ENCODE measurements at regions not wholly inside any gene's neighbourhood (a gene's known extent, or its start where the extent isn't known, plus 50 kb on each side); places are given as distances from the start of the nearest gene placed in this dataset.

DNA sequence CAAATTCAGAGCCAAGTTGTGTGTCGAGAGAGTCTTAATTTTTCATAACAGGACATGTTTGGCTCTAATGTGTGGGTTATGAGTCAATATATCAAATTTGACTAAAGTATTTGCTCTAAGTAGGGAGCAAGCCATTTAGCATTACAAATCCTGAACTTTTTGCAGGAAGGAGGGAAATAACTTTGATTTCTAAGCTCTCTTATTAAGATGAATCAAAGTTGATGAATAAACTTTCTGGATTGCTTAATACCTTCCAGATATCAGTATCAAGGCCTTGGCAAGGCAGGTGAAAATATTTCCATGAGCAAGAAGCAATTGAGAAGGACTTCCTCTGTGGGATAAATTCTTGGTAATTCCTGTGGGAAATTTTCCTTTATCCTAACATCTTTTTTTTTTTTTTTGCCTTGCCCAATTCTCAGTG, 258.8 kb downstream of the AHR start (continued):
- TF ChIP-seq, protein P1, sequence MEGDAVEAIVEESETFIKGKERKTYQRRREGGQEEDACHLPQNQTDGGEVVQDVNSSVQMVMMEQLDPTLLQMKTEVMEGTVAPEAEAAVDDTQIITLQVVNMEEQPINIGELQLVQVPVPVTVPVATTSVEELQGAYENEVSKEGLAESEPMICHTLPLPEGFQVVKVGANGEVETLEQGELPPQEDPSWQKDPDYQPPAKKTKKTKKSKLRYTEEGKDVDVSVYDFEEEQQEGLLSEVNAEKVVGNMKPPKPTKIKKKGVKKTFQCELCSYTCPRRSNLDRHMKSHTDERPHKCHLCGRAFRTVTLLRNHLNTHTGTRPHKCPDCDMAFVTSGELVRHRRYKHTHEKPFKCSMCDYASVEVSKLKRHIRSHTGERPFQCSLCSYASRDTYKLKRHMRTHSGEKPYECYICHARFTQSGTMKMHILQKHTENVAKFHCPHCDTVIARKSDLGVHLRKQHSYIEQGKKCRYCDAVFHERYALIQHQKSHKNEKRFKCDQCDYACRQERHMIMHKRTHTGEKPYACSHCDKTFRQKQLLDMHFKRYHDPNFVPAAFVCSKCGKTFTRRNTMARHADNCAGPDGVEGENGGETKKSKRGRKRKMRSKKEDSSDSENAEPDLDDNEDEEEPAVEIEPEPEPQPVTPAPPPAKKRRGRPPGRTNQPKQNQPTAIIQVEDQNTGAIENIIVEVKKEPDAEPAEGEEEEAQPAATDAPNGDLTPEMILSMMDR (IDR thresholded peaks at IDR 0.05 in 2 of 3, conservative IDR thresholded peaks at IDR 0.05 in 1 of 3; ENCODE audit: borderline replicate concordance in 1 of 3, insufficient read depth in 1 of 3, low read depth in 2 of 3, low read length in 2 of 3): no peak
- TF ChIP-seq POLR2A (IDR thresholded peaks at IDR 0.05; ENCODE audit: borderline replicate concordance, extremely low read depth, insufficient read depth, insufficient read length): no peak
- no peak for TF ChIP-seq EZH2 (IDR thresholded peaks at IDR 0.05)
- TF ChIP-seq EGR1 (IDR thresholded peaks at IDR 0.05; ENCODE audit: low read depth): no peak

DNA sequence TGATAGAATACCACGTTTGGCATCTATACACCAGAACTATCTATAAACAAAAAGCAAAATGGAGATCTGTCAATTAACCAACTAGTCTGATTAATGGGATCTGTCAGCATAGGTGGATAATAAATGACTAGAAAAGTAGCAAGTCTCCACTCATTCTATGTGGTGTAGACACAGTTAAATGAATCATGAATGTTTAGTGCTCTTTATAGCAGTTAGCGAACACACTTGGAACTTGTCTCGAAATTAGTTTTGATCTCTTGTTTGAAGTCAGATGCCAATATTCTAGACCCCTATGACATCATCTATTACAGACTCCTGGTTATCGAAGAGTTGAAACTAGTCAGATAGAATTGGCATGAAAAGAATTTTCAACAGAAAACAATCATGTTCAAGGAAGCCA, 259.7 kb downstream of the AHR start:
- no peaks in the 10 kb centered on the region for H3K36me3 ChIP-seq (ENCODE audit: control insufficient read depth in 1 of 2, insufficient read depth in 2 of 2, low read length in 2 of 2)
- H4K20me1 ChIP-seq (ENCODE audit: insufficient read depth): no peaks in the 10 kb centered on the region
- POLR2A ChIA-PET: no interaction called here
- no peaks in the 10 kb centered on the region for H3K9me3 ChIP-seq (ENCODE audit: control insufficient read depth in 1 of 2, insufficient read depth in 1 of 2, low read depth in 1 of 2, low read length in 2 of 2)
- RAD21 ChIA-PET (ENCODE audit: low non-redundant PET in 1 of 2, low total read pairs in 2 of 2, uncharacterized antibody in 2 of 2, unreplicated experiment in 2 of 2): no interaction called here
- H2AFZ ChIP-seq (ENCODE audit: low read depth, low read length, poor library complexity, severe bottlenecking): no peak overlapping the region
- H3K9me2 ChIP-seq (ENCODE audit: insufficient read depth): no peaks in the 10 kb centered on the region
- intact Hi-C loops (cut with micrococcal nuclease): no loop called here
- H3K4me1 ChIP-seq (ENCODE audit: control insufficient read depth in 1 of 2, insufficient read depth in 2 of 2, low read length in 2 of 2): no peaks in the 10 kb centered on the region
- ATAC-seq (no peak), DNase-seq (ENCODE audit: low read depth, low spot score) (no peak)
- no peaks in the 10 kb centered on the region for H3K27me3 ChIP-seq (ENCODE audit: insufficient read depth, low read length)
- H3K27ac ChIP-seq (ENCODE audit: low read depth, low read length): no peak overlapping the region
- BruUV-seq (replicated peaks): no TSS peak
- CTCF ChIA-PET: no interaction called here
- H3K4me3 ChIP-seq (replicated peaks in 1 of 2; ENCODE audit: low read depth in 1 of 2, low read length in 2 of 2): no peak overlapping the region
- TF ChIP-seq EZH2phosphoT487 (IDR thresholded peaks at IDR 0.05; ENCODE audit: borderline replicate concordance) (no peak), YY1 (IDR thresholded peaks at IDR 0.05; ENCODE audit: extremely low read depth, insufficient replicate concordance, low read depth, low read length) (no peak), POLR2AphosphoS5 (IDR thresholded peaks at IDR 0.05; ENCODE audit: low read depth, low read length) (no peak), SRF (IDR thresholded peaks at IDR 0.05; ENCODE audit: low read depth) (no peak), ELF1 (IDR thresholded peaks at IDR 0.05; ENCODE audit: borderline replicate concordance, low read depth) (no peak), POLR2A (IDR thresholded peaks at IDR 0.05; ENCODE audit: borderline replicate concordance, extremely low read depth, insufficient read depth, insufficient read length) (no peak), EZH2 (IDR thresholded peaks at IDR 0.05) (no peak), CBX3 (IDR thresholded peaks at IDR 0.05; ENCODE audit: low read depth) (no peak), TCF7L2 (IDR thresholded peaks at IDR 0.05; ENCODE audit: borderline replicate concordance, extremely low read depth, insufficient read depth, insufficient read length) (no peak), RAD21 (IDR thresholded peaks at IDR 0.05; ENCODE audit: low read depth) (no peak), JUND (IDR thresholded peaks at IDR 0.05) (no peak), ZFX (IDR thresholded peaks at IDR 0.05) (no peak), SIN3A (IDR thresholded peaks at IDR 0.05; ENCODE audit: low read depth) (no peak)
- TF ChIP-seq, protein P1 (IDR thresholded peaks at IDR 0.05 in 2 of 3, conservative IDR thresholded peaks at IDR 0.05 in 1 of 3; ENCODE audit: borderline replicate concordance in 1 of 3, insufficient read depth in 1 of 3, low read depth in 2 of 3, low read length in 2 of 3): no peak
- no peak overlapping the region for H3K9ac ChIP-seq (ENCODE audit: low read length)
- H3K79me2 ChIP-seq (ENCODE audit: insufficient read depth, low read length): no peaks in the 10 kb centered on the region
- H3K4me2 ChIP-seq (ENCODE audit: low read length): no peak overlapping the region
